ENCODE measurements at regions not wholly inside any gene's neighbourhood (a gene's known extent, or its start where the extent isn't known, plus 50 kb on each side); places are given as distances from the start of the nearest gene placed in this dataset.
A peak's percentile ranks its signal among the peaks of the same experiment; 100 is the strongest.

GRCh38 chr5:159861086-159861485 lies 55.2 kb upstream of the ADRA1B start:
- no peak for TF ChIP-seq CTCF (IDR thresholded peaks at IDR 0.05; ENCODE audit: insufficient read depth, low read depth, low read length)
- DNase-seq (ENCODE audit: low read depth), result no peak
- H3K4me3 ChIP-seq (ENCODE audit: low read depth, low read length), result no peak overlapping the region

- no peak for TF ChIP-seq CTCF (IDR thresholded peaks at IDR 0.05; ENCODE audit: insufficient read depth, low read depth, low read length)
- peak overlapping the region; percentile 10 for H3K4me3 ChIP-seq (ENCODE audit: low read depth, low read length)
These were observed 51.2 kb upstream of the ADRA1B start for GRCh38 chr5:159864885-159865691.

GRCh38 chr5:159866093-159866492 lies 50.2 kb upstream of the ADRA1B start:
- TF ChIP-seq CTCF (IDR thresholded peaks at IDR 0.05; ENCODE audit: insufficient read depth, low read depth, low read length), result no peak
- DNase-seq (ENCODE audit: low read depth), result no peak
- no peak overlapping the region for H3K4me3 ChIP-seq (ENCODE audit: low read depth, low read length)

More at GRCh38 chr5:159864885-159865691, 51.2 kb upstream of the ADRA1B start:
- DNase-seq (ENCODE audit: low read depth), result peak; percentile 85

Data from fibroblast of villous mesenchyme (primary cell).